HG03060 (cell line): ENCODE measurements at regions not wholly inside any gene's neighbourhood (a gene's known extent, or its start where the extent isn't known, plus 50 kb on each side); places are given as distances from the start of the nearest gene placed in this dataset.
A peak's percentile ranks its signal among the peaks of the same experiment; 100 is the strongest.
"Not testable (repeated sequence)": the region's sequence is repeated elsewhere in the genome, so short reads cannot be mapped to it uniquely, and the experiment has no call there.

Source experiments
- ATAC-seq: cut with Tn5 transposase; IDR thresholded peaks from one replicate; pipeline ENCODE4 v1.9.1; 2021; ENCODE audit warnings: low read depth, moderate number of reproducible peaks; ENCODE audit not compliant: unreplicated experiment

DNA sequence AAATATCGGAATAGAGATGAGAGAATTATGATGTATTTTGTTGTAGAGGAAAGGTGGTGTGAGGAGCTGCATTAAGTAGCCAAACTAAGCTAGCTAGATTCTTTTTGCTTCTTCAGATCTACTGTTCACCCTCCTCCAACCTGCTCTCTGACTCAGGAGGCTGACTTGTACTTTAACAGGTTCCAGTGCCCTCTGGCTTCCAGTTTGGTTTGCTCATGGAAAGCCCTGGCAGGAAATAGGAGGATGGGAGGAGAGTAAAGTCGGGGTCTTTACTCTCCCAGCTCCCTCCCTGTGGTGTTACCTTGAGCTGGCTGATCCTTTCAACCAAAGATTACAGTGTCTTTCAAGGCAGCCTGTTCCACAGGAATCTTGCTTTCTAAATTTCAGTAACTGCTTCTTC lies 277.0 kb upstream of the EDA2R start:
- ATAC-seq: no peak

DNA sequence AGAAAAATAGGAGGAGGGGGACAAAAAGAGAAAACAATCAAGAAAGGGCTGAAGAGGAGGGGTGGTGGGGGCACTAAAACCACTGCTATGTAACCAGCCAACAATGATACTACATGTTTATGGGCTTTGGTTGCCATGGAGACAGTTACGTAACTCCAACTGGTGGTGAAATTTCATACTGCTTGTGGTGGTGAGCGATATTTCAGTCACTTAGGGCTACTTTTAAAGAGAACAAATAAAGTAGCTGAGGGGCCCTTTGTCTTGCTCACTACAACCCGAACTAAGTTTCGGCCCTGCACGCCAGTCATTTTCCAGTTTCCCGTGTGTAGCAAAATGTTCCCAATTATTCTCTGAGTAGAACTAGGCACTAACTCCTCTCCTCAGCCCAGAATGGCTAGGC lies 275.2 kb upstream of the EDA2R start:
- no peak for ATAC-seq

DNA sequence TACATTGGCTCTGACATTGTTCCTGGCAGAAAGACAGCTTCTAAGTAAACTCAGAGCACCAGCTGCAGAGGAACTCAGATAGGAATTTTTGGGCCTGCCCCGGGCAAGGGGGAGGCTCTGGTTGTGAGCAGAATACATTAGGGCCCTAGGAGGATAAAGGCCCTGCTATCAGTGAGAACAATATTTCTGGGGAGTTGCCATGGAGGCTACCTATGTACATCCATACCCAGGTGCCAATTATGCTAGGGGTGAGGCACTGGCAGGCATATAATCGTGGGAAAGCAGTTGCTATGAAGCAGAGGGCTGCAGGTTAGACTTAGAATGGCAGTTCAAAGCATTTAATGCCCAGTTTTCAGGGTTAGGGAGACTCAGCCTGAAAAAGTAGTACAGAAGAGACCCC lies 273.5 kb upstream of the EDA2R start:
- ATAC-seq: no peak

- ATAC-seq: no peak
Observed at GRCh38 chrX:66902081-66902480, 263.2 kb upstream of the EDA2R start.

DNA sequence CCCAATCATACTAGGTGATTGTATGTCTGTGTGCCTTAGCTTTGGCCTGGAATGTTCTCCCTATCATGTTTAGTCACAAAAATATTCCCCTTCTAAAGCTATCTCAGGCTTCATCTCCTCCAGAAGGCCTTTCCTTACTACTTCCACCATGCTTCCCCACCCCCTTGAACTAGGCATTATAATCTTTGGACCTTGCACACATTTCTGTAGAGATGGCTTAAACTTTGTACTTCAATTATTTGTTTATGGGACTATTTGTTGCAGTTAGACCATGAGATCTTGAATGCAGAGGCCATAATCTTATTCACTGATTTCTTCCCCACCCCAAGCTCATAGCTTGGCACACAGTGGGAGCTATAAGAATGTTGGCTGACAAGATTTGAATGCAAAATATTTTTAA lies 262.0 kb upstream of the EDA2R start:
- no peak for ATAC-seq

- no peak for ATAC-seq
Observed at GRCh38 chrX:66892004-66892403, 253.1 kb upstream of the EDA2R start.

DNA sequence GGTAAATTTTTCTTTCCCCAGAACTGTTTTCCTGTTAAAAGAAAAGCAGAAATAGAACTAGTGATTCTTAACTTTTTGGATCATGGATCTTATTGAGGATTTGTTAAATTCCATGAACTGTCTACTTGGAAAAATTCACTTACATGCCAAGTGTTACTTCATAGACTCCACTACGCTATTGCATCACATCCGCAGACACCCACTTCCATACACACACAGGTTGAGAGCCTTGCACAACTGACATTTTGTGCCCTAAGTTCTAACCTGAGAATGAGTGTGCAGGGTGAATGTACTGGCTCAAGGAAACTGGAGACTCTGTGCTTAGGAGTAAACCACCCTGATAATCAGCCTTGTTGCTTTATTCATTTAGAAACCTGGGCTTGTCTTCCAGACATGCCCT lies 250.5 kb upstream of the EDA2R start:
- no peak for ATAC-seq

GRCh38 chrX:66882101-66882500 lies 243.2 kb upstream of the EDA2R start:
- ATAC-seq: no peak

DNA sequence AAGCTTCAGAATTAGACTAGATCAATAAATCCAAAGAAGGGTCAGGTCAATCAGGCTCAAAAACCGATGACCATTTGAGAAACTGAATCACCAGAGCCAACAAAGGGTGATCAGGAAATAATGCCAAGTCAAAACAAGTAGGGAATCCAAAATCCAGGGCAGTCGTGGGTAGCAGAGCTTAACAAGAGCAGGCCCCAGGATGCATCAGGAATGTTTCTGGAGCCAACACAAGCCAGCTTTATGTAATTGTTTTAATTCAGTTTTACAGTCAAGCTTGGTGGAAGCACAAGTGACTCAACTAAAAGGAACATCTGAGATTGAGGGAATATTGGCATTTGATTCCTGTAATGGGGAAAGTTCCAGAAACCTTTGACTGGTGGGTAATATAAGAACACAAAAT lies 237.9 kb upstream of the EDA2R start:
- ATAC-seq: no peak

- no peak for ATAC-seq
Observed at GRCh38 chrX:66872771-66873170, 233.9 kb upstream of the EDA2R start.

DNA sequence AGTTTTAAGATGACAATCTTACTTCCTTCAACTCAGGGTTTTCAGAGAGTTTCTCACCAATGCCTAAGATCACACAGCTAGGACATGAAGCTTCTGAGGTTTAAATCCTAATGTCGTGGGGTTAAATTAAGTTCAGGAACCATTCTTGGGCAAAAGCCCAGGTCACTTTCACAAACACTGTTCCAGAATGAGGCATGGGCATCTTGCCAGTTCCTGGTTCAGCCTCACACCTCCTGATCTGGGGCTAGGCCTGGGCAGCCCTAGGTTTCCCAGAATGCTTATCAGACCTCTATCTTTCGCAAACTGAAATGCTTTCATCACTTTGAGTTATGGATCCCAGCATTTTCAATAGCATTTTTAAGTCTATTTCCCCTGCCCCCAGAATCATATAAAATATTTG lies 224.8 kb upstream of the EDA2R start:
- ATAC-seq: no peak

DNA sequence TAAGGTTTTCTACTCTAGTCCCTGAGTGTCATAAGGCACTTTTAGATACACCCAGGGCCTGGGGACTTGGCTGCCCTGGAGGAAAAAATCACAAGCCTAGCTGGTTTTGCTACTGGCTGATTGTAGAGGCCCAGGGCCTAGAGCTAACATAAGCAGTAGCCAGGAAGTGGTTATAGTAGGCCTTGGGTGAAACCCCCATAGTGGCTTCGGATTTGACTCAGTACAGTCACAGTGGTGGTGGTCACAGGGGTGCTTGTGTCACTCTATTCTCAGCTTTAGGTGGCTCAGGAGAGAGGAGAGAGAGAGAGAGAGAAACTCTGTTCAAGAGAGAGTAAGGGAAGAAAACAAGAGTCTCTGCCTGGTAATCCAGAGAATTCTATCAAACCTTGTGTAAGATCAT lies 194.5 kb upstream of the EDA2R start:
- peak; percentile 100 for ATAC-seq

DNA sequence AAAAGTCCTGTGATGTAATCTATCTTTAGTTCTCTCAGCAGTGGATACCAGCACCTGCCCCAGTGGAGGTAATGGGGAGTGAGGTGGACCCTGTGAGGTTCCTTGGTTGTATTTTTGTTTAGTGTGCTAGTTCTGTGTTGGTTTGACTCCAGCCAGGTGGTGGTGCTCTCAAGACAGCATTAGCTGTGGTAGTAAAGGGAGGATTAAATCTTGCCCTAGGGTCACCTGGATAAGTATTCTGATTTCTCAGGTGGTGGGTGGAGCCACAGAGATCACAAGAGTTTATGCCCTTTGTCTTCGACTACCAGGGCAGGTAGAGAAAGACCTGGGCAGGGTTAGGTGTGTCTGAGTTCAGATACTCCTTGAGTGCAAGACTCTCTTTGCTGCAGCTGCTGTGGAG lies 176.3 kb upstream of the EDA2R start:
- ATAC-seq: no peak

GRCh38 chrX:66794514-66794913 lies 155.6 kb upstream of the EDA2R start:
- ATAC-seq: not testable (repeated sequence)

DNA sequence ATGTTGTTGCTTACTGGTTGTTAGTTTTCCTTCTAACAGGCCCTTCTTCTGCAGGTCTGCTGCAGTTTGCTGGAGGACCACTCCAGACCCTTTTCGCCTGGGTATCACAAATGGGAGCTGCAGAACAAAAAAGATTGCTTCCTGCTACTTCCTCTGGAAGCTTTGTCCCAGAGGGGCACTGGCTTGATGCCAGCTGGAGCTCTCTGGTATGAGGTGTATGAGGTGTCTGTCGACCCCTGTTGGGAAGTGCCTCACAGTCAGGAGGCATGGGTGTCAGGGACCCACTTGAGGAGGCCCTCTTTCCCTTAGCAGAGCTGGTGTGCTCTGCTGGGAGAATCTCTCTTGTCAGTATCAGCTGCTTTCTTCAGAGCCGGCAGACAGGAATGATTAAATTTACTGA lies 127.4 kb upstream of the EDA2R start:
- no peak for ATAC-seq

GRCh38 chrX:66760651-66761050 lies 121.8 kb upstream of the EDA2R start:
- ATAC-seq: no peak

DNA sequence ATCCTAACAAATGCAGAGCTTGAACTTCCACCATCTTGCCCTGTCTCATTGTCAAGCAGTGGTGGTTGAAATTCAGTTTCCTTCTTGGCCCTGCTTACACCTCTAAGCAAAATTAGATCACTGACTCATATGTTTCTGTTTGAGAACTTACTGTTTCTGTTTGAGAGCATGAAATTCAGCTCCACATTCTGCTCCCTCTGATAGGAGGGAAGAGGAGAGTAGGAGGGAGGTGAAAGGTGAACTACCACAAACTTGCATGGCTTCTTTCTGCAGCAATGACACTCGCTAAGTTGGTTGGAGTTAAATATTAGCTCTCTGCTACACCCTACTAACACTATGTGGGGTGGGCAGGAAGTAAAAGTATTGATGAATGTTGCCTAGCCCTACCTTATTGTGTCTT lies 117.8 kb upstream of the EDA2R start:
- ATAC-seq: no peak

GRCh38 chrX:66751136-66751782 lies 112.4 kb upstream of the EDA2R start:
- ATAC-seq: no peak

DNA sequence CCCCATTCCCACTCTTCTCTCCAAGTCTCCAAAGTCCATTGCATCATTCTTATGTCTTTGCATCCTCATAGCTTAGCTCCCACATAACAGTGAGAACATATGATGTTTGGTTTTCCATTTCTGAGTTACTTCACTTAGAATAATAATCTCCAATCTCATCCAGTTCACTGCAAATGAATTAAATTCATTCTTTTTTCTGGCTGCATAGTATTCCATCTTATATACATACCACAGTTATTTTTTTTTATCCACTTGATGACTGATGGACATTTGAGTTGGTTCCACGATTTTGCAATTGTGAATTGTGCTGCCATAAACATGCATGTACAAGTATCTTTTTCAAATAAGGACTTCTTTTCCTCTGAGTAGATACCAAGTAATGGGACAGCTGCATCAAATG lies 105.6 kb upstream of the EDA2R start:
- ATAC-seq: not testable (repeated sequence)

DNA sequence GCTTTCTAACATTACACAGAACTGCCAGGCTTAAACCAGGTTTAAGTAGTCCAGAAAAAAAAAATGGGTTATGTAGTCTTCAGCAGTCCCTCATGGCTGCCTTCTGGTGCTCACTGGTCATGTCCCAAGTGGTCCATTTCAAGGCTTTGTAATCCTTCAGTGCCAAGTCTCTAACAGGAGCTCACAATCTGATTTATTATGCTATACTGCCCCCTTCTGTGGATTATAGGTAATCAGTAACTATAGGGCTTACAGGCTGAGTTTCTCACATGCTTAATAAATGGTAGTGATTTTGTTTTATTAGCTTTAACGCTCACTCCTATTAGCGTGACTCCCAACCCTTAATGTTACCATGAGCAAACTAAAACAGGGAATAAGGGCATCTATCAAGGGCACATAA lies 92.5 kb upstream of the EDA2R start:
- no peak for ATAC-seq

GRCh38 chrX:66728818-66729271 lies 90.0 kb upstream of the EDA2R start:
- no peak for ATAC-seq

DNA sequence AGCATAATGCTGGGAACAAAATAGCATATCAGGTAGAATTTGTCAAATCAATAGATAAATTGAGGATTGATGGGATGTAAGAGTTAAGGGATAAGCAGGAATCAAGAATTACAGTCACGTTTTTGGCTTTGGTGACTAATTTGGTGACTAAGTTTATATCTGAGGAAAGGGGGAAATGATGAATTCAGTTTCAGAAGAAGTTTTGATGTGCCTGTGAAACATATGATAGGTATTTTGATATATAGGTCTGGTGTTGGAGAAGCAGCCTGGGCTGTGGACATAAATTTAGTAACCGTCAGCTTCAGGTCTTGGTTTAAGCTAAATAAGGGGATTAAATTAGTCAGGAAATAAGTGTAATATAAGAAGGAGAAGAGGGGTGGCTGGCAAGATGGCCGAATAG lies 79.0 kb upstream of the EDA2R start:
- no peak for ATAC-seq
